ENCODE measurements at regions not wholly inside any gene's neighbourhood (a gene's known extent, or its start where the extent isn't known, plus 50 kb on each side); places are given as distances from the start of the nearest gene placed in this dataset.
A peak's percentile ranks its signal among the peaks of the same experiment; 100 is the strongest.
"Not testable (repeated sequence)": the region's sequence is repeated elsewhere in the genome, so short reads cannot be mapped to it uniquely, and the experiment has no call there.

- no peak for ATAC-seq (ENCODE audit: poor library complexity)
- intact Hi-C loops (cut with DNase I), result no loop called here
- no peak for DNase-seq
Observed at GRCh38 chr4:7141151-7141834, 51.0 kb upstream of the SORCS2 start.

DNA sequence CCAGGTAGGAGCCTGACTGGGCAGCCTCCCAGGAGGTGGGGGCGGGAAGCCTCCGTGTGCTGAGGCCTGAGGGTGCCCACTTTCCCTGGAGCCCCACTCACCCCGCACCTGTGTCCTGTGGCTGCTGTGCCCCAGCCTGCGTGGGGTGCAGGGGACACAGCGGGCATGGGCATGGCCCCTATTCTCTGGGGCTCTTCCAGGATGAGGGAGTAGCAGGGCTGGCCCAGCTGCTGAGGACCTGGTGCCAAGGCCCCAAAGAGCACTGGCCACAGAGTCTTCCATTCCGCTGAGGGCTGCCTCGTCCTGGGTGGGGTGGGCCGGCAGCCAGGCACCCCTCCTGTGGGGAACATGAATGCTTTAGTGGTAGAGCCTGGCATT is 51.7 kb upstream of the SORCS2 start:
- intact Hi-C loops (cut with DNase I), result no loop called here
- ATAC-seq (ENCODE audit: poor library complexity), result no peak
- DNase-seq, result no peak

DNA sequence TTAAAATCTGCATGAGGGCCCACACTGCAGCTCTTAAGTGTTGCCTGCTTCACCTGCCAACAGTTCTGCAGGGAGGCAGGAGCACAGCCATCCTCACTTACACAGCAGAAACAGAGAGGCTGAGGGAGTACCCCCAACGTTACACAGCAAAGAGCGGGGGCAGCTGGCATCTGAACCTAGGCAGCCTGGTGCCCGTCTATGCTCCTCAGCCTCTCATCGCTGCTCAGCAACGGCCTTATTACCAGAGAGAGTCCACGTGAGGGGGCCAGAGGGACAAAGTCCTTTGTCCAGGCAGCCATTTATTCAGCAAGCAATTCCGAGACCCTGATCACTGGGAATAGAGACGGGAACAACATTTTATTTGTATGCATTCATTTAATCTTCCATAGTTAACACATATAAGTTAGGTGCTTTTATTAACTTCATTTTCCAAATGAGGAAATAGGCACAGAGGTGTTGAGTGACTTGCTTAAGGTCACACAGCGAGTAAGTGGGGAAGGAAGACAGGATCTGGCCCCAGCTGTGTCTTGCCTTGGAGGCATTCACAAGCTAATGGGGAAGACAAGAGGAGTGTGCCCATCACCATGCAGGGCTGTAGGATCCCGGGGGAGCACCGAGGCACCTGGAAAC is 52.2 kb upstream of the SORCS2 start:
- intact Hi-C loops (cut with DNase I), result no loop called here
- ATAC-seq (ENCODE audit: poor library complexity), result no peak
- DNase-seq, result no peak

- intact Hi-C loops (cut with DNase I), result no loop called here
- ATAC-seq (ENCODE audit: poor library complexity) (no peak), DNase-seq (no peak)
Observed at GRCh38 chr4:7139167-7139982, 53.0 kb upstream of the SORCS2 start.

DNA sequence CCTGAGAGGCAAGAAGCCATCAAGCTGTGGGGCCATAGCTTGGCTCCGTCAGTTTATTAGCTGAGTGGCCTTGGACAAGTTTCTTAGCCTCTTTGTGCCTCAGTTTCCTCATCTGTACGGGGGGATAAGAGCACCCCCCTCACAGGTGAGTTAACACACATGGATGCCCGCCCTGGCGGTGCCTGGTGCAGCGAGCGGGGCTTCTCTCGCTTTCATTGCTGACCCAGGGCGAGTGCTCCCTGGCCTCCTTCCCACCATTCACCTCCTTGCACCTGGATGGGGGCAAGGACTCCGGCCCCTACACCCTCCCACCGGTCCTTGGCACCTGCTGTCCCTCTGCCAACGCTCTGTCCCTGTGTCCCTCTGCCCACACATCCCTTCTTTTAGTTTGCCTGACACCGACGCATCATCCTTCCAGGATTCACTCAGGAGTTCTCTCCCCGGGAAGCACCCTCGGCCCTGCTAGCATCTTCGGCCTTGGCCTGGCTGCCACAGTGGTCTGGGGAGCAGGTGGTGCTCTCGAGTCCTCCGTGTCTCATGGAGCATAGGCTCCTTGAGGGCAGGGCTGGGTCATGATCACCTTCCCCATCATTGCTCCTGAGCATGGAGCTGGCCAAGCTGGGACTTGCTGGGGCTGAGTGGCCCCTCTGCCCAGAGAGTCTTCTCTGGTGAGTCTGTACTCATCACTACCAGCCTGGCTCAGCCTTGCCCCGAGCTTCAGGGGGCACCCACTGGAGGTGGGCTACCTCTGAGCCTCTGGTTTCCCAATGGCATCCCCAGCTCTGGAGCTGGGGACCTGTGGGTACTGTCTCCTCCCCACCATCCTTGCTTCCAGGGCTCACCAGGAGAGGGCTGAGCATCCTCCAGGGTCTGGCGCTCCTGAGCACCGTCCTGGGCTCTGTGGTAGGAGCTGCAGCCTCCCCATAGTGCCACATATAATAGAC is 53.8 kb upstream of the SORCS2 start:
- ATAC-seq (ENCODE audit: poor library complexity) (no peak), DNase-seq (no peak)
- intact Hi-C loops (cut with DNase I), result no loop called here

GRCh38 chr4:7137326-7138200 is 54.8 kb upstream of the SORCS2 start:
- ATAC-seq (ENCODE audit: poor library complexity) (no peak), DNase-seq (no peak)
- intact Hi-C loops (cut with DNase I), result no loop called here

DNA sequence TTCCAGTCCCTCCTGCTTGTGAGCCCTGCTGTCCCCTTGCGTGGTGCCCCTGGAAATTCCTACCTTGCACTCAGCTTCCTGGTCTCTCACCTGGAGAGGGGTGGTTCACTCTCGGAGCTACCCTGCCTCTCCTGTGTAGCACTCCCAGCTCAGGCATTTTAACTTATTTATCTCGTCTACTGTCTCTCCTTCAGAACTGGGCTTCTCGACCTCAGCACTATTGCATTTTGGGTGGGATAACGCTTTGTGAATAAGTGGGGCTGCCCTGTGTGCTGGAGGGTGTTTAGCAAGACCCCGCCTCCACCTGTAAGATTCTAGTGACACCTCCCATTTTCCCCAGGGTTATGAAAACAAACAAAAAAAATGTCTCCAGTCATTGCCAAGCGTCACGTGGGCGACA is 56.0 kb upstream of the SORCS2 start:
- no peak for ATAC-seq (ENCODE audit: poor library complexity)
- DNase-seq, result no peak
- intact Hi-C loops (cut with DNase I), result no loop called here

GRCh38 chr4:7135389-7135746 is 57.0 kb upstream of the SORCS2 start:
- intact Hi-C loops (cut with DNase I), result no loop called here
- ATAC-seq (ENCODE audit: poor library complexity), result no peak
- no peak for DNase-seq

DNA sequence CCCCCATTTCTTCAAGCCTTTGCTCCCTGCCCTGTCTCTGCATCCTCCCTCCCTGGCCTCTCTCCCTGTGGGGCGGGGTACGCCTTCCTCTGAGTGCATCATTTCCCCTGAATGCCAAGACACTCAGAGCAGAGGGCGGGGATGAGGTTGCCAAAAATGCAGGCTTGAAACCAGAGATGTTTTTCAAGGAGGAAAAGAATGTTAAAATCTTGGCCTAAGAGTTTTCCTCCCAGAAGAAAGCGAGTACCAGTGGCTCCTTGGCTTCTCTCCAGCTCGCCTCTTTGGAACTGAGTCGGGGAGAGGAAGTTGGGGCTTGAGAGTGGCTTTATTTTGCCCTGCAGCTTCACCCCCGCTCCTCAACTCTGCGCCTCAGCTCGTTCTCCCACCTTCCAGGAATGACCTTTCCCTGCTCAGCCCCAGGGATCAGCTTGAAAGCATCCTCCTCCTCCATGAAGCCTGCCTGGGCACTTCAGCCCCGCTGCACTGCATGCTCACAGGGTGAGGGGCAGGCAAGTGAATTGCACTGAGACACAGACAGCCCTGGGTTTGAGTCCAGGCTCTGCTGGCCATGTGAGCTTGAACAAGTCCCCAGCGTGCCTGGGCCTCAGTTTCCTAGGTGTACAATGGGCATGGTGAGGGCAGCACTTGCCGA is 57.5 kb upstream of the SORCS2 start:
- intact Hi-C loops (cut with DNase I), result no loop called here
- ATAC-seq (ENCODE audit: poor library complexity) (peak; percentile 56), DNase-seq (peak; percentile 71)

DNA sequence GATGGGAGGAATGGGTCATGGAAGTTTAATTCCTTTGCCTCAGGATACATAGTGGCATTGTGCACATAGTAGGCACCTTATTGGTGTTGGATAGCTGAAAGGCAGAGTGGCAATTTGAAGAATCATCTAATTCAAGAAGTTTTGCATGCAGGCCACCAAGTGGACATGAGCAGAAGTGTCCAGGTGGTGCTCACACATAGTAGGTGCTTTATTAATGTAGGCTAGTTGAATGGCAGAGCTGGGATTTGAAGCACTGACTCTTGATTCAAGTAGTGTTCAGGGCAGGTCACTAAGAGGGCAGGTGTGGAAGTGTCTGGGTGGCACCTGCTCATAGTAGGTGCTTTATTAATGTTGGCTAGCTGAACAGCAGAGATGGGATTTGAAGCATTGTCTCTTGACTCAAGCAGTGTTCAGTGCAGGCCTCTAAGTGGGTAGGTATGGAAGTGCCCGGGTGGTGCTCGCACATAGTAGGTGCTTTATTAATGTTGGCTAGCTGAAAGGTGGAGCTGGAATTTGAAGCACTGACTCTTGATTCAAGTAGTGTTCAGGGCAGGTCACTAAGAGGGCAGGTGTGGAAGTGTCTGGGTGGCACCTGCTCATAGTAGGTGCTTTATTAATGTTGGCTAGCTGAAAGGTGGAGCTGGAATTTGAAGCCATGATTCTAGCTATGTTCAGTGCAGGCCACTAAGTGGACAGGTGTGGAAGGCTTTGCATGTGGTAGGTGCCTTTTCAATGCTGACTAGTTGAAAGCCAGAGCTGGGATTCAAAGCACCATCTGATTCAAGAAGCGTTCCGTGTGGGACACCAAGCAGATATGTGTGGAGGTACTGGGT is 58.3 kb upstream of the SORCS2 start:
- ATAC-seq (ENCODE audit: poor library complexity); DNase-seq: not testable (repeated sequence)

GRCh38 chr4:7132730-7133582 is 59.4 kb upstream of the SORCS2 start:
- no peak for ATAC-seq (ENCODE audit: poor library complexity)
- intact Hi-C loops (cut with DNase I), result no loop called here
- no peak for DNase-seq

More for the DNA sequence above, 58.3 kb upstream of the SORCS2 start:
- intact Hi-C loops (cut with DNase I), result not testable (repeated sequence)

DNA sequence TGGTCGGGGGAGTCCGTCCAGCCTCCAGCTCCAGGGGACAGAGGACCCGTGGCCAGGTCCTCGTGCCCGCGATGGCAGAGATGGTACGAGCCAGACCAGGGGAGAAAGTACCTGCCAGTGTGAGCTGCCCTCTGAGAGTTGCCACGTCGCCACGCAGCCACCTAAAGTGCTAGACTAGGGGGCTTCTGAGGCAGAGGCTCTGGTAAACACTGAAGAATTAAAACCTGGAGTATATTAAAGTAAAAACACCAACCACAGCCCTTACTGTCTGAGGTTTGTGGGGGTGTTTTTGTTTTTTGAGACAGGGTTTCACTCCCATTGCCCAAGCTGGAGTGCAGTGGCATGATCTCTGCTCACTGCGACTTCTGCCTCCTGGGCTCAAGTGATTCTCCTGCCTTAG is 60.1 kb upstream of the SORCS2 start:
- DNase-seq (no peak), ATAC-seq (ENCODE audit: poor library complexity) (no peak)
- intact Hi-C loops (cut with DNase I), result no loop called here

GRCh38 chr4:7131498-7132031 is 60.8 kb upstream of the SORCS2 start:
- intact Hi-C loops (cut with DNase I), result no loop called here
- DNase-seq, result no peak
- ATAC-seq (ENCODE audit: poor library complexity), result no peak

GRCh38 chr4:7130621-7131211 is 61.6 kb upstream of the SORCS2 start:
- no peak for ATAC-seq (ENCODE audit: poor library complexity)
- DNase-seq, result no peak
- intact Hi-C loops (cut with DNase I), result no loop called here

GRCh38 chr4:7129871-7130620 is 62.2 kb upstream of the GRPEL1 start:
- ATAC-seq (ENCODE audit: poor library complexity) (no peak), DNase-seq (no peak)
- intact Hi-C loops (cut with DNase I), result no loop called here

Measured in Right ventricle myocardium superior (tissue), 1 donor.